Activated T-helper 1 cell treated with anti-CD3 and anti-CD28 coated beads, Interleukin-12 subunit alpha, Interleukin-12 subunit beta, Interleukin-2, Interleukin-4 antibody, amounts not matched to agents 30 ng/mL and 10 ng/mL and 1 ng/mL, durations not matched to agents 14 hours and 24 hours and 36 hours (primary cell): ENCODE measurements at regions not wholly inside any gene's neighbourhood (a gene's known extent, or its start where the extent isn't known, plus 50 kb on each side); places are given as distances from the start of the nearest gene placed in this dataset.

ENCODE experiments used
- DNase-seq: peaks from one replicate; pipeline ENCODE4 v3.0.0; 2021; ENCODE audit warnings: low spot score
- H3K27ac Mint-ChIP-seq: one replicate; pipeline ENCODE4 v1.8.0; 2021; ENCODE audit warnings: mild to moderate bottlenecking, mixed read lengths
- H3K27me3 Mint-ChIP-seq: one replicate; pipeline ENCODE4 v1.8.0; 2022; ENCODE audit warnings: mild to moderate bottlenecking, moderate library complexity, mixed read lengths; ENCODE audit not compliant: insufficient read depth
- H3K36me3 Mint-ChIP-seq: one replicate; pipeline ENCODE4 v1.8.0; 2021; ENCODE audit warnings: low read depth, mixed read lengths
- H3K4me1 Mint-ChIP-seq: one replicate; pipeline ENCODE4 v1.8.0; 2021; ENCODE audit warnings: low read depth, mixed read lengths
- H3K4me3 Mint-ChIP-seq: one replicate; pipeline ENCODE4 v1.8.0; 2021; ENCODE audit warnings: mild to moderate bottlenecking, moderate library complexity, mixed read lengths
- H3K9me3 Mint-ChIP-seq: one replicate; pipeline ENCODE4 v1.8.0; 2021; ENCODE audit warnings: mixed read lengths
- intact Hi-C: fragments of 100-400 bp; cut with micrococcal nuclease; formaldehyde crosslinking; loops from one replicate; pipeline ENCODE4 v1.15.1; 2024

- H3K4me3 Mint-ChIP-seq, result no peak overlapping the region
- H3K9me3 Mint-ChIP-seq, result no peaks in the 10 kb centered on the region
- H3K27me3 Mint-ChIP-seq, result peaks cover under 1% of the 10 kb centered on the region
- peaks cover 15% of the 10 kb centered on the region for H3K4me1 Mint-ChIP-seq
- no peak overlapping the region for H3K27ac Mint-ChIP-seq
- no peak for DNase-seq
- intact Hi-C loops, result no loop called here
- H3K36me3 Mint-ChIP-seq, result no peaks in the 10 kb centered on the region
These were observed 136.4 kb upstream of the PTPN1 start for GRCh38 chr20:50373674-50374286.

GRCh38 chr20:50374541-50375078, 135.6 kb upstream of the PTPN1 start:
- Mint-ChIP-seq H3K36me3 (no peaks in the 10 kb centered on the region), H3K4me3 (no peak overlapping the region)

GRCh38 chr20:50376179-50376887, 133.8 kb upstream of the PTPN1 start:
- Mint-ChIP-seq H3K27me3 (peaks cover 2% of the 10 kb centered on the region), H3K4me1 (peaks cover 29% of the 10 kb centered on the region), H3K36me3 (peaks cover 2% of the 10 kb centered on the region), H3K9me3 (no peaks in the 10 kb centered on the region), H3K4me3 (no peak overlapping the region), H3K27ac (no peak overlapping the region)
- intact Hi-C loops, result no loop called here
- no peak for DNase-seq

More at GRCh38 chr20:50374541-50375078, 135.6 kb upstream of the PTPN1 start:
- no peak for DNase-seq
- intact Hi-C loops, result no loop called here
- Mint-ChIP-seq H3K27ac (no peak overlapping the region), H3K4me1 (peaks cover 15% of the 10 kb centered on the region), H3K9me3 (no peaks in the 10 kb centered on the region), H3K27me3 (no peaks in the 10 kb centered on the region)

- peaks cover 32% of the 10 kb centered on the region for H3K4me1 Mint-ChIP-seq
- no peaks in the 10 kb centered on the region for H3K9me3 Mint-ChIP-seq
- intact Hi-C loops, result no loop called here
- no peak overlapping the region for H3K4me3 Mint-ChIP-seq
- no peak overlapping the region for H3K27ac Mint-ChIP-seq
- peaks cover 2% of the 10 kb centered on the region for H3K27me3 Mint-ChIP-seq
- no peak for DNase-seq
- H3K36me3 Mint-ChIP-seq, result peaks cover 2% of the 10 kb centered on the region
These were observed 133.2 kb upstream of the PTPN1 start for GRCh38 chr20:50376888-50377459.

GRCh38 chr20:50378170-50379000, 131.8 kb upstream of the PTPN1 start:
- intact Hi-C loops, result no loop called here

GRCh38 chr20:50379049-50379990, 130.9 kb upstream of the PTPN1 start:
- peaks cover 50% of the 10 kb centered on the region for H3K4me1 Mint-ChIP-seq
- H3K27ac Mint-ChIP-seq, result no peak overlapping the region
- no peak for DNase-seq

More at GRCh38 chr20:50378170-50379000, 131.8 kb upstream of the PTPN1 start:
- Mint-ChIP-seq H3K9me3 (no peaks in the 10 kb centered on the region), H3K27me3 (peaks cover 2% of the 10 kb centered on the region), H3K4me3 (no peak overlapping the region), H3K36me3 (peaks cover 2% of the 10 kb centered on the region), H3K27ac (no peak overlapping the region), H3K4me1 (peaks cover 44% of the 10 kb centered on the region)
- DNase-seq, result no peak

GRCh38 chr20:50379991-50380696, 130.0 kb upstream of the PTPN1 start:
- Mint-ChIP-seq H3K36me3 (peaks cover 5% of the 10 kb centered on the region), H3K4me3 (no peak overlapping the region), H3K4me1 (peaks cover 54% of the 10 kb centered on the region), H3K9me3 (no peaks in the 10 kb centered on the region), H3K27ac (peak overlapping the region; percentile 45), H3K27me3 (peaks cover 2% of the 10 kb centered on the region)
- no peak for DNase-seq
- intact Hi-C loops, result no loop called here

More at GRCh38 chr20:50379049-50379990, 130.9 kb upstream of the PTPN1 start:
- no peak overlapping the region for H3K4me3 Mint-ChIP-seq
- H3K9me3 Mint-ChIP-seq, result no peaks in the 10 kb centered on the region
- intact Hi-C loops, result no loop called here
- H3K27me3 Mint-ChIP-seq, result peaks cover 2% of the 10 kb centered on the region
- H3K36me3 Mint-ChIP-seq, result peaks cover 2% of the 10 kb centered on the region

GRCh38 chr20:50380697-50381040, 129.5 kb upstream of the PTPN1 start:
- DNase-seq, result no peak
- peak overlapping the region; percentile 45 for H3K27ac Mint-ChIP-seq
- intact Hi-C loops, result no loop called here
- no peaks in the 10 kb centered on the region for H3K9me3 Mint-ChIP-seq
- peaks cover 56% of the 10 kb centered on the region for H3K4me1 Mint-ChIP-seq
- H3K27me3 Mint-ChIP-seq, result peaks cover 2% of the 10 kb centered on the region
- peaks cover 8% of the 10 kb centered on the region for H3K36me3 Mint-ChIP-seq
- H3K4me3 Mint-ChIP-seq, result no peak overlapping the region

- H3K27ac Mint-ChIP-seq, result peak overlapping the region; percentile 36
- H3K9me3 Mint-ChIP-seq, result no peaks in the 10 kb centered on the region
- peaks cover 9% of the 10 kb centered on the region for H3K36me3 Mint-ChIP-seq
- no peak for DNase-seq
- peak overlapping the region; percentile 13 for H3K4me3 Mint-ChIP-seq
- intact Hi-C loops, result no loop called here
- peaks cover 2% of the 10 kb centered on the region for H3K27me3 Mint-ChIP-seq
- H3K4me1 Mint-ChIP-seq, result peaks cover 62% of the 10 kb centered on the region
These were observed 129.0 kb upstream of the PTPN1 start for GRCh38 chr20:50381075-50381732.

- H3K4me1 Mint-ChIP-seq, result peaks cover 67% of the 10 kb centered on the region
- H3K36me3 Mint-ChIP-seq, result peaks cover 9% of the 10 kb centered on the region
- intact Hi-C loops, result no loop called here
- peak overlapping the region; percentile 69 for H3K27ac Mint-ChIP-seq
- peaks cover 2% of the 10 kb centered on the region for H3K27me3 Mint-ChIP-seq
- H3K4me3 Mint-ChIP-seq, result peak overlapping the region; percentile 20
- peak; percentile 16 for DNase-seq
- no peaks in the 10 kb centered on the region for H3K9me3 Mint-ChIP-seq
These were observed 128.2 kb upstream of the PTPN1 start for GRCh38 chr20:50381771-50382593.
